ENCODE measurements at regions not wholly inside any gene's neighbourhood (a gene's known extent, or its start where the extent isn't known, plus 50 kb on each side); places are given as distances from the start of the nearest gene placed in this dataset.

DNA sequence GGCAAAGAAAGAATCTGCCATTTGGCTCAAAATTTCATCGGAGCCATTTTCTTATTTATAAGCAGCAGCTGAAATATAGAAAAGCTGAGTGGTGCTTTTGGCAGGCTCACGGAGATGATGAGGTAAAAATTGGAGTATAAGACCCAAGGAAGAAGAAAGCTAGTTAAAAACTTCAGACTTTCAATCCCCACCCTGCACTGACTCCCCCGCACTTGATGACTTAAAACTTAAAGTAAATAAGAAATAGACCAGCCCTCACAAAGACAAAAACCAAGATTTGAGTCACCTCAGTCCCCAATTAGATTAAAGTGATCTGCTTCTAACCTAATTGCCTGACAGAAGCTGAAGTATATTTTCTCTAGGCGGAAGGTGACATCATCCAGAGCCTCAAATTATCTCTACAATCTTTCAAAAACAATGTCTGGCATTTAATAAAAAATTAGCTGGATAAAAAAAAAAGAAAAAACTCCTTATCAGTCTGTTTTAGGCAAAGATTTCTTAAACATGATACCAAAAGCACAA is 124.0 kb upstream of the PJA2 start:
- peak; percentile 19 for DNase-seq (ENCODE audit: low read depth)
- TF ChIP-seq, protein P1, sequence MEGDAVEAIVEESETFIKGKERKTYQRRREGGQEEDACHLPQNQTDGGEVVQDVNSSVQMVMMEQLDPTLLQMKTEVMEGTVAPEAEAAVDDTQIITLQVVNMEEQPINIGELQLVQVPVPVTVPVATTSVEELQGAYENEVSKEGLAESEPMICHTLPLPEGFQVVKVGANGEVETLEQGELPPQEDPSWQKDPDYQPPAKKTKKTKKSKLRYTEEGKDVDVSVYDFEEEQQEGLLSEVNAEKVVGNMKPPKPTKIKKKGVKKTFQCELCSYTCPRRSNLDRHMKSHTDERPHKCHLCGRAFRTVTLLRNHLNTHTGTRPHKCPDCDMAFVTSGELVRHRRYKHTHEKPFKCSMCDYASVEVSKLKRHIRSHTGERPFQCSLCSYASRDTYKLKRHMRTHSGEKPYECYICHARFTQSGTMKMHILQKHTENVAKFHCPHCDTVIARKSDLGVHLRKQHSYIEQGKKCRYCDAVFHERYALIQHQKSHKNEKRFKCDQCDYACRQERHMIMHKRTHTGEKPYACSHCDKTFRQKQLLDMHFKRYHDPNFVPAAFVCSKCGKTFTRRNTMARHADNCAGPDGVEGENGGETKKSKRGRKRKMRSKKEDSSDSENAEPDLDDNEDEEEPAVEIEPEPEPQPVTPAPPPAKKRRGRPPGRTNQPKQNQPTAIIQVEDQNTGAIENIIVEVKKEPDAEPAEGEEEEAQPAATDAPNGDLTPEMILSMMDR (IDR thresholded peaks at IDR 0.05; ENCODE audit: low read length, missing control alignments): no peak
- no peak overlapping the region for H3K4me3 ChIP-seq (replicated peaks; ENCODE audit: low read depth, low read length)

DNA sequence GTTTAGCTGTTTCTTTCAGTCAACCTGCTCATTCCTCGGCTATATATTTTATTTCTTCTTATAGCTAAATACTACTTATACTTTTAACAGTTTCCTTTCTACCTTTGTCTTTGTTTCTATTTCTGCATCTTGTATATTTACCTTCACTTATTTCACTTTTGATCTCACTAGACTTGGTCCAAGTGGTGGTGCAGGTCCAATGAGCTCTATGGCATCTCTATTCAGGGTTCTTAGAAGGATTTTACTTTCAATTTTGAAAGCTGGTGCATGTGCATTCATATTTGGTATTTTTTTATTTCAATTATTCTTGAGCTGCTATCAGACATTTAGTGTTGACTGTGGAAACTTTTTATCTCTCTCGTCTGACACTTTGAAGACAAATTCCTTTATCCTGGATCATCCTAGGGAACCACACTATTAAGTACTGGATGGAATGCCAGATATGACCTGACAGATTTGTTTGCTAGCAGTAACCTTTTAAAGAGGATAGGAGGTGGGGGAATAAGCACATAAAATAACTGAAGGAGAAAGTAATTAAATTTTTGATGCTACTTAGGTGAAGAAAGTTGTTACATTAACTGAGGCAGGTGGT is 123.1 kb upstream of the PJA2 start:
- TF ChIP-seq, protein P1 (IDR thresholded peaks at IDR 0.05; ENCODE audit: low read length, missing control alignments): no peak
- no peak for DNase-seq (ENCODE audit: low read depth)
- no peak overlapping the region for H3K4me3 ChIP-seq (replicated peaks; ENCODE audit: low read depth, low read length)

DNA sequence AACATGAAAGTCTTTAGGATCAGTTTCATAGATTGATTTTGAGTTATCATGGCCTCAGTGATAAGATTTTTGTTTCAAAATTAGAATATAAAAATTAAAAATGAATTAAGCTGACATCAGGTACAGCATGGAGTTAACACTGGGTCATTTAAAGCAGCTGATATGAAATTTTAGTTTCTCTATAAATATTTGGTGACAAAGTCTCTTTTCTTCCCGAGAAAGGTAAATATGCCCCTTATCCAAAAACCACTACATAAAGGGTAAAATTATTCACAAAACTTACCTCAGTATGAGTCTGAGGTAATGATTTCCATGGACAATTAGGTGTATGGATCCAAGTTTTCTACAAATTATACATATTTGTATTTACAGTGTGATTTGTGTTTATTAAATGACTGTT is 121.5 kb upstream of the PJA2 start:
- DNase-seq (ENCODE audit: low read depth): no peak
- H3K4me3 ChIP-seq (replicated peaks; ENCODE audit: low read depth, low read length): no peak overlapping the region
- TF ChIP-seq, protein P1 (IDR thresholded peaks at IDR 0.05; ENCODE audit: low read length, missing control alignments): no peak

DNA sequence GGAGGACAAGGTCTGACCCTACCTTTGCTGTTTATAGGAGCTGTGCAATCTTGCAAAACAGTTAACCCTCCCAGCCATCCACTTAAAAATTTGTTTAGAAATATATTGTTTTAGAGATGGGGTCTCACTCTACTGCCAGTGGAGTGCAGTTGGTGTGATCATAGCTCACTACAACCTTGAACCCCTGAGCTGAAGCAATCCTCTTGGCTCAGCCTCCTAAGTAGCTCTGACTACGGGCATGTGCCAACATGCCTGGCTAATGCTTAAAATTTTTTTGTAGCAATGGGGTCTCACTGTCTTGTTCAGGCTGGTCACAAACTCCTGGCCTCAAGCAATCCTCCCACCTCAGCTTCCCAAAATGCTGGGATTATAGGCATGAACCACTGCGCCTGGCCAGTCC is 120.2 kb upstream of the PJA2 start:
- DNase-seq (ENCODE audit: low read depth): no peak
- TF ChIP-seq, protein P1 (IDR thresholded peaks at IDR 0.05; ENCODE audit: low read length, missing control alignments): no peak
- no peak overlapping the region for H3K4me3 ChIP-seq (replicated peaks; ENCODE audit: low read depth, low read length)

DNA sequence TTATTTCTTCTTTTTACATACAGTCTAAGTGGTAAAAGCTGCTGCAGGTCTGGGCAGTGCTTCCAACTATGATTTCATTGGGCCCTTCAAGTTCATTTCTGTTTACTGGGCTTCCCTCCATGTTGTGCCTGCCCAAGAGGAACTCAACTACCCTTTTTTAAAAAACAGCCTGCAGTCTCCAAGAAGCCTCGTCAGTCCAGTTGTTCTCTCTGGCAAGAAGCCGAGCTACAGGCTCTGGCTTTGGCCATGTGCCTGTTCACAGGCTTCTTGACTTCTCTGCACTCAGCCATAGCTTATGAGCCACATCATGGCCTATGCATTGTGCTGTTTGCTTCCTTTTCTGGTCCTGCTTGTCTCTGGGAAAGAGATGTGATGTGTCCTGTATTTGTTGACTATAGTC is 119.7 kb upstream of the PJA2 start:
- peak; percentile 72 for DNase-seq (ENCODE audit: low read depth)
- TF ChIP-seq, protein P1 (IDR thresholded peaks at IDR 0.05; ENCODE audit: low read length, missing control alignments): no peak
- H3K4me3 ChIP-seq (replicated peaks; ENCODE audit: low read depth, low read length): no peak overlapping the region

DNA sequence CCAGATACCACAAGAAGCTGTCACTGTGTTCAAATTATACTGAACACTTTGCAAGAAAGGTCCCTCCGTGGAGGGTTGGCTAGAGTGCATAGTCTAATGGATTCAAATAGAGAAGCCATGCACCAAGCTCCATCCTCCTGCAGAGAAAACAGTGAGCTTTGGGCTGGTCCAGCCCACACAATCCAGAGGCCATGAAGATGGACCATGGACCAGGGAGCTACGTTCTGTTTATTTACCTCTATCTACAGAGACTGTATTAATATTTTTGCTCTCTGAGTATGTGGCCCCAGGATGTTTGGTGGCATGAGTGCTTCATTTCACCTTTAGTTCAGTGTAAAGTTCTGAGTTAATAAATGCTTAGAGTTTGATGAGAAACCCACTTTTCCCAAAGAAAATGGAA is 114.8 kb upstream of the PJA2 start:
- TF ChIP-seq, protein P1 (IDR thresholded peaks at IDR 0.05; ENCODE audit: low read length, missing control alignments): no peak
- DNase-seq (ENCODE audit: low read depth): no peak
- H3K4me3 ChIP-seq (replicated peaks; ENCODE audit: low read depth, low read length): no peak overlapping the region

DNA sequence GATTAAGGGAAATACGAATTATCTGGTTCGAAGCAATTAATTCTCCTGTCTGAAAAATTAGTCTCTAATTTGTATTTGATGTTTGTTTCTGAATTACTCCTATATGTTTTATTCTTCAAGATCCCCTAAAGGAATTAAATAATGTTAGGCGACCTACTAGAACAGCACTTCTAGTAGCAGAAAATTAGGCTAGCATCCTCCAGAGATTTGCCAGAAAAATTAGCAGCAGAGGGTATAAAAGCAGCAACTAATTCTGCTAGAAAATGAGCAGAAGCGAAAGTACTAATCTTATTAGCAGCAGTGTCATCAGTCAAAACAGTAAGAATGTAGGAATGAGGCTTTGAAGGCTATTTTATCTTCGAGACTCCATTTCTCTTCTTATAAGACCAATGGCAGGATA is 114.3 kb upstream of the PJA2 start:
- H3K4me3 ChIP-seq (replicated peaks; ENCODE audit: low read depth, low read length): no peak overlapping the region
- TF ChIP-seq, protein P1 (IDR thresholded peaks at IDR 0.05; ENCODE audit: low read length, missing control alignments): no peak
- no peak for DNase-seq (ENCODE audit: low read depth)

All from fibroblast of pulmonary artery (primary cell).